ENCODE measurements at regions not wholly inside any gene's neighbourhood (a gene's known extent, or its start where the extent isn't known, plus 50 kb on each side); places are given as distances from the start of the nearest gene placed in this dataset.

- DNase-seq (ENCODE audit: low read depth), result no peak
- no peak overlapping the region for H3K4me3 ChIP-seq (ENCODE audit: low read depth, low read length)
- TF ChIP-seq CTCF (IDR thresholded peaks at IDR 0.05; ENCODE audit: control insufficient read depth, extremely low read depth, insufficient read depth), result no peak
These were observed 148.8 kb upstream of the DCN start for GRCh38 chr12:91331371-91331770.

GRCh38 chr12:91328451-91328850, 145.8 kb upstream of the DCN start:
- no peak for DNase-seq (ENCODE audit: low read depth)
- no peak for TF ChIP-seq CTCF (IDR thresholded peaks at IDR 0.05; ENCODE audit: control insufficient read depth, extremely low read depth, insufficient read depth)
- H3K4me3 ChIP-seq (ENCODE audit: low read depth, low read length), result no peak overlapping the region

GRCh38 chr12:91327889-91328288, 145.3 kb upstream of the DCN start:
- no peak overlapping the region for H3K4me3 ChIP-seq (ENCODE audit: low read depth, low read length)
- TF ChIP-seq CTCF (IDR thresholded peaks at IDR 0.05; ENCODE audit: control insufficient read depth, extremely low read depth, insufficient read depth), result no peak
- DNase-seq (ENCODE audit: low read depth), result peak; percentile 69

- no peak for DNase-seq (ENCODE audit: low read depth)
- no peak for TF ChIP-seq CTCF (IDR thresholded peaks at IDR 0.05; ENCODE audit: control insufficient read depth, extremely low read depth, insufficient read depth)
- H3K4me3 ChIP-seq (ENCODE audit: low read depth, low read length), result no peak overlapping the region
These were observed 144.5 kb upstream of the DCN start for GRCh38 chr12:91327131-91327530.

GRCh38 chr12:91326058-91327027, 143.7 kb upstream of the DCN start:
- peak; percentile 53 for TF ChIP-seq CTCF (IDR thresholded peaks at IDR 0.05; ENCODE audit: control insufficient read depth, extremely low read depth, insufficient read depth)
- H3K4me3 ChIP-seq (ENCODE audit: low read depth, low read length), result no peak overlapping the region
- DNase-seq (ENCODE audit: low read depth), result no peak

- H3K4me3 ChIP-seq (ENCODE audit: low read depth, low read length), result no peak overlapping the region
- no peak for TF ChIP-seq CTCF (IDR thresholded peaks at IDR 0.05; ENCODE audit: control insufficient read depth, extremely low read depth, insufficient read depth)
- DNase-seq (ENCODE audit: low read depth), result no peak
These were observed 138.4 kb upstream of the DCN start for GRCh38 chr12:91320999-91321398.
